Ishikawa (cell line): ENCODE measurements at regions not wholly inside any gene's neighbourhood (a gene's known extent, or its start where the extent isn't known, plus 50 kb on each side); places are given as distances from the start of the nearest gene placed in this dataset.

Experiments used
- CEBPB ChIP-seq: IDR thresholded peaks from 2 replicates; pipeline ENCODE4 v1.6.1; 2012
- CREB1 ChIP-seq: IDR thresholded peaks from 2 replicates; pipeline ENCODE4 v1.6.1; 2012; ENCODE audit warnings: low read depth
- EGR1 ChIP-seq: IDR thresholded peaks from 2 replicates; pipeline ENCODE4 v1.6.1; 2012
- EP300 ChIP-seq: IDR thresholded peaks from 2 replicates; pipeline ENCODE4 v1.6.1; 2012; ENCODE audit warnings: borderline replicate concordance
- FOXM1 ChIP-seq: IDR thresholded peaks from 2 replicates; pipeline ENCODE4 v1.6.1; 2012; ENCODE audit warnings: low read depth, borderline replicate concordance
- NFIC ChIP-seq: IDR thresholded peaks from 2 replicates; pipeline ENCODE4 v1.6.1; 2012
- RAD21 ChIP-seq: IDR thresholded peaks from 2 replicates; pipeline ENCODE4 v1.6.1; 2012; ENCODE audit warnings: low read depth
- TAF1 ChIP-seq: IDR thresholded peaks from 2 replicates; pipeline ENCODE4 v1.6.1; 2012; ENCODE audit warnings: low read depth, mild to moderate bottlenecking
- TCF12 ChIP-seq: IDR thresholded peaks from 2 replicates; pipeline ENCODE4 v1.6.1; 2012; ENCODE audit warnings: low read depth
- TEAD4 ChIP-seq: IDR thresholded peaks from 2 replicates; pipeline ENCODE4 v1.6.1; 2012
- YY1 ChIP-seq: IDR thresholded peaks from 2 replicates; pipeline ENCODE4 v1.6.1; 2012; ENCODE audit warnings: low read depth
- ZBTB7A ChIP-seq: IDR thresholded peaks from 2 replicates; pipeline ENCODE4 v1.6.1; 2012; ENCODE audit warnings: low read depth
- TF ChIP-seq, protein P1 (sequence below): IDR thresholded peaks from 2 replicates; pipeline ENCODE4 v1.6.1; 2012
- TF ChIP-seq, protein P2 (sequence below): IDR thresholded peaks from 2 replicates; pipeline ENCODE4 v1.6.1; 2012; ENCODE audit warnings: low read depth, mild to moderate bottlenecking
- TF ChIP-seq, protein P3 (sequence below): IDR thresholded peaks from 2 replicates; pipeline ENCODE4 v1.6.1; 2012

DNA sequence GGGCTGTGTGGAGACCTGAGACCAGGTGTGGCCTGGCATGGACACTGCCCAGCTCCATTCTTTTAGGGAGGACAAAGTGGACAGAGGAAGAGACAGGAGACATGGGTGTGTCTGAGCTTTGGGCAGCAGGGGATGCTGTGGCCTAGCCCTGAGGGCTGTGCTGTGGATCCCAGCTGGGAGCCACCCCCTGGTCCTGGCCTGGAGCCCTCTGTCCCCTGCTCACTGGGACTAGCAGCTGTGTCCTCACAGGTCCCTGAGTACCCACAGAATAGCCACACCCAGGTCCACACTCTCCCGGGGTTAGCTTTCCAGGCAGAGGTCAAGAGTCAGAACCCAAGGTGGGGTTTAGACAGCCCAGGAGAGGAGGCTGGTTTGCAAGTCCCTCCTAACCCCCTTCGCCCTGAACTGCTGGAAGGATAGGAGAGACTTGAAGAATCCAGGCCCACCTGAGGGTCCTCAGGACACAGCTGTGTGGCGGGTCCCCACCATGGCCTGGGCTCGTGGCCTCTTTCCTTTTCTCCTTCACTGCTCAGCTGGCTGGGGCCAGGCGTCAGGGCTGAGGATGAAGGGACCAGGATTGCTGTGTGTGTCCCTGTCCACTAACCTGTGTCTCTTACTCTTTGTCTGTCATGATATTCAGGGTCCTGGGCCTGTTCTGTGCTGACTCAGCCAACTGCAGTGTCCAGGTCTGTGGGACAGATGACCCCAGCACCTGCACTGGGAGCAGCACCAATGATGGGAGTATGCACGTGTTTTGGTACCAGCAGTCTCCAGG lies 78.5 kb upstream of the VPREB1 start:
- TF ChIP-seq TCF12 (no peak), TAF1 (no peak)
- TF ChIP-seq, protein P1, sequence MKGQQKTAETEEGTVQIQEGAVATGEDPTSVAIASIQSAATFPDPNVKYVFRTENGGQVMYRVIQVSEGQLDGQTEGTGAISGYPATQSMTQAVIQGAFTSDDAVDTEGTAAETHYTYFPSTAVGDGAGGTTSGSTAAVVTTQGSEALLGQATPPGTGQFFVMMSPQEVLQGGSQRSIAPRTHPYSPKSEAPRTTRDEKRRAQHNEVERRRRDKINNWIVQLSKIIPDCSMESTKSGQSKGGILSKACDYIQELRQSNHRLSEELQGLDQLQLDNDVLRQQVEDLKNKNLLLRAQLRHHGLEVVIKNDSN = no peak

DNA sequence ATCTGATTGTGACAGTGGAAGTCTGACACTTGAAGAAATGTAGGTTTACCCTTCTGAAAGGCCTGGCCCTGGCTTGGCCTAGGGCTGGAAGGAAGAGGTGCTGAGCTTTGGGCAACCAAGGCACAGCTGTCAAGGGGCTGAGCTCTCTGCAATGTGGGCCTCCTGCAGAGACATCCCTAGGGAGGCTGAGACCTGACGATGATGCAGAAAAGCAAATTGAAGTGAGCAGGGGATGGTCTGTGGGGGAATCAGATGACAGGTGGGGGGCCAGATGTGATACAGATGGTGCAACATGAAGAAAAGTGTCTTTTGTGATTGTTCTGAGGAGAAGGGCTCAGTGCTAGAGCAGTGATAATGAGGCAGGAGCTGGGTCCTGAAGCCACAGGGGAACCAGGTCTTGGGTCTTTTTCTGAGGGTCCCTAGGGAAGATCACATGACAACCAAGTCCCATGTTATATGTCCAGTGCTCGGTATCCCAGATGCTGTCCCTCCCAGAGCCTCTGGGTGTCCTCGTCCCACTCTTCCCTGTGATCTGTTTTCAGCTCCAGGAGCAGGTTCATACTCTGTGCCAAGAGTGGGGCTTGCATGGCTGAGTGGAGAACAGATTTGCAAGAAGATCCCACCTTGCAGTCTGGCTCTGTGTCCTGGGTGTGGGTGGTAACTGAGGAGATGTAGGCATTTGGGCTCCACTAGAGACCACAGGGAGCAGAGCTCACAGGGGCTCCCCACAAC lies 79.9 kb upstream of the VPREB1 start:
- no peak for TF ChIP-seq EP300
- no peak for TF ChIP-seq CREB1
- TF ChIP-seq TAF1 = no peak
- no peak for TF ChIP-seq NFIC
- no peak for TF ChIP-seq ZBTB7A
- no peak for TF ChIP-seq FOXM1
- TF ChIP-seq, protein P1 = no peak
- TF ChIP-seq RAD21 = no peak
- TF ChIP-seq CEBPB = no peak
- TF ChIP-seq TEAD4 = no peak
- TF ChIP-seq, protein P2, sequence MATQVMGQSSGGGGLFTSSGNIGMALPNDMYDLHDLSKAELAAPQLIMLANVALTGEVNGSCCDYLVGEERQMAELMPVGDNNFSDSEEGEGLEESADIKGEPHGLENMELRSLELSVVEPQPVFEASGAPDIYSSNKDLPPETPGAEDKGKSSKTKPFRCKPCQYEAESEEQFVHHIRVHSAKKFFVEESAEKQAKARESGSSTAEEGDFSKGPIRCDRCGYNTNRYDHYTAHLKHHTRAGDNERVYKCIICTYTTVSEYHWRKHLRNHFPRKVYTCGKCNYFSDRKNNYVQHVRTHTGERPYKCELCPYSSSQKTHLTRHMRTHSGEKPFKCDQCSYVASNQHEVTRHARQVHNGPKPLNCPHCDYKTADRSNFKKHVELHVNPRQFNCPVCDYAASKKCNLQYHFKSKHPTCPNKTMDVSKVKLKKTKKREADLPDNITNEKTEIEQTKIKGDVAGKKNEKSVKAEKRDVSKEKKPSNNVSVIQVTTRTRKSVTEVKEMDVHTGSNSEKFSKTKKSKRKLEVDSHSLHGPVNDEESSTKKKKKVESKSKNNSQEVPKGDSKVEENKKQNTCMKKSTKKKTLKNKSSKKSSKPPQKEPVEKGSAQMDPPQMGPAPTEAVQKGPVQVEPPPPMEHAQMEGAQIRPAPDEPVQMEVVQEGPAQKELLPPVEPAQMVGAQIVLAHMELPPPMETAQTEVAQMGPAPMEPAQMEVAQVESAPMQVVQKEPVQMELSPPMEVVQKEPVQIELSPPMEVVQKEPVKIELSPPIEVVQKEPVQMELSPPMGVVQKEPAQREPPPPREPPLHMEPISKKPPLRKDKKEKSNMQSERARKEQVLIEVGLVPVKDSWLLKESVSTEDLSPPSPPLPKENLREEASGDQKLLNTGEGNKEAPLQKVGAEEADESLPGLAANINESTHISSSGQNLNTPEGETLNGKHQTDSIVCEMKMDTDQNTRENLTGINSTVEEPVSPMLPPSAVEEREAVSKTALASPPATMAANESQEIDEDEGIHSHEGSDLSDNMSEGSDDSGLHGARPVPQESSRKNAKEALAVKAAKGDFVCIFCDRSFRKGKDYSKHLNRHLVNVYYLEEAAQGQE = no peak
- TF ChIP-seq EGR1 = no peak
- no peak for TF ChIP-seq TCF12
- no peak for TF ChIP-seq YY1
- TF ChIP-seq, protein P3, sequence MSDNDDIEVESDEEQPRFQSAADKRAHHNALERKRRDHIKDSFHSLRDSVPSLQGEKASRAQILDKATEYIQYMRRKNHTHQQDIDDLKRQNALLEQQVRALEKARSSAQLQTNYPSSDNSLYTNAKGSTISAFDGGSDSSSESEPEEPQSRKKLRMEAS = no peak

DNA sequence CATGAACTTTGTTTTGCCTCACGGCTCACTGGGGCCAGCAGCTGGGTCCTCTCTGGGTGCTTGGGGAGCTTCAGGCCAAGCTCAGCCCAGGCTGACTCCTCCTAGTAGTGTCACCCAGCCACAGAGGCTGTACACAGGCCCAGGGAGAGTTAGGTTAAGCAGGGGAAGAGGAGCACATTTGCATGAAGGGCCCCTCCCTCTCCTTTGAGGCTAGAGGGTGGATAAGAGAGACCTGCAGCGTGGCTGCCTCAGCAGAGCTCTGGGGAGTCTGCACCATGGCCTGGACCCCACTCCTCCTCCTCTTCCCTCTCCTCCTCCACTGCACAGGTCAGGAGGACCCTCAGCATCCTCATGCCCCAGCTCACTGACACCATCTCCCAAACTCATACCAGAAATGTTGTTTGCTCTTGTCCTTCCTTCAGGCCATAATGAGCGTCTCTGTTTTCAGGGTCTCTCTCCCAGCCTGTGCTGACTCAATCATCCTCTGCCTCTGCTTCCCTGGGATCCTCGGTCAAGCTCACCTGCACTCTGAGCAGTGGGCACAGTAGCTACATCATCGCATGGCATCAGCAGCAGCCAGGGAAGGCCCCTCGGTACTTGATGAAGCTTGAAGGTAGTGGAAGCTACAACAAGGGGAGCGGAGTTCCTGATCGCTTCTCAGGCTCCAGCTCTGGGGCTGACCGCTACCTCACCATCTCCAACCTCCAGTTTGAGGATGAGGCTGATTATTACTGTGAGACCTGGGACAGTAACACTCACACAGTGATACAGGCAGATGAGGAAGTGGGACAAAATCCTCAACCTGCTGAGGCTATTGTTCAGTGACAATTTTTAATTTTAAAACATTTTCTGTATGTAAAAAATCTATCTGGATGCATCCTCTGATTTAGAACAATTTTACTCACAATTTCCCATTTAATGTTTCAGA lies 82.4 kb upstream of the VPREB1 start:
- TF ChIP-seq RAD21 (no peak), CREB1 (no peak), TEAD4 (no peak), CEBPB (no peak), TCF12 (no peak), EP300 (no peak), TAF1 (no peak), EGR1 (no peak), NFIC (no peak), ZBTB7A (no peak), FOXM1 (no peak)
- TF ChIP-seq, protein P1 = no peak

DNA sequence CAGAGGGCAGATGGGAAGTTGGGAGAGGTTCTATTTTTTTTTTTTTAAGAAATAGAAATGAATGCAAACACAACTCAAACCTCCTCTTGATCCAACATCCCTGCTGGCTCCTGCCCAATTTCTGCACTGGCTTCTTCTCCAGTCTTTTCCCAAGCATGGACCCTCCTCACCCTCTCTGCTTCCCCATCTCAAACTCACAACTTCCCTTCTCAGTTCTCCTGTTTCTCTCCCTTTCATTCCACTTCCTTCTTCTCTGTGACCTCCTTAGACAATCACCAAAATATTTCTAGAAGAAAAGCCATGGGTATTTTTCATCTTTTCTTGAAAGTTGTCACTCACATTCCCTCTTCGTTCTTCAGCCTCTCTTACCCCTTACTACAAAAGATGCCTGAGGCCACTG lies 85.2 kb upstream of the VPREB1 start:
- TF ChIP-seq RAD21 = no peak
- TF ChIP-seq TEAD4 = no peak
- no peak for TF ChIP-seq FOXM1
- no peak for TF ChIP-seq CEBPB
- TF ChIP-seq CREB1 = no peak
- no peak for TF ChIP-seq TCF12
- no peak for TF ChIP-seq EGR1
- TF ChIP-seq TAF1 = no peak
- TF ChIP-seq, protein P1 = no peak
- TF ChIP-seq, protein P2 = no peak
- TF ChIP-seq EP300 = no peak
- TF ChIP-seq ZBTB7A = no peak
- no peak for TF ChIP-seq NFIC
- TF ChIP-seq, protein P3 = no peak
